Endodermal cell (in vitro differentiated cells): ENCODE measurements at regions not wholly inside any gene's neighbourhood (a gene's known extent, or its start where the extent isn't known, plus 50 kb on each side); places are given as distances from the start of the nearest gene placed in this dataset.
A peak's percentile ranks its signal among the peaks of the same experiment; 100 is the strongest.

Experiments
- DNase-seq: peaks from one replicate; pipeline ENCODE4 v3.0.0-alpha.2; 2017
- H3K27ac ChIP-seq: 2 replicates; pipeline ENCODE4 v1.5.1; 2013; ENCODE audit warnings: mild to moderate bottlenecking, low read depth, low read length, moderate library complexity
- H3K27me3 ChIP-seq: 2 replicates; pipeline ENCODE4 v1.6.1; 2013; ENCODE audit warnings: mild to moderate bottlenecking, low read length, moderate library complexity; ENCODE audit not compliant: insufficient read depth, control insufficient read depth, poor library complexity, severe bottlenecking
- H3K36me3 ChIP-seq: 2 replicates; pipeline ENCODE4 v1.7.0; 2013; ENCODE audit warnings: mild to moderate bottlenecking, low read length, moderate library complexity; ENCODE audit not compliant: control insufficient read depth, insufficient read depth
- H3K4me1 ChIP-seq: one replicate; pipeline ENCODE4 v1.7.0; 2013; ENCODE audit warnings: low read length; ENCODE audit not compliant: control insufficient read depth, insufficient read depth
- H3K4me3 ChIP-seq: 2 replicates; pipeline ENCODE4 v1.5.1; 2013; ENCODE audit warnings: mild to moderate bottlenecking, low read length, moderate library complexity
- H3K9ac ChIP-seq: 2 replicates; pipeline ENCODE4 v1.6.1; 2013; ENCODE audit warnings: mild to moderate bottlenecking, low read length, moderate library complexity; ENCODE audit not compliant: poor library complexity, severe bottlenecking; ENCODE audit errors: extremely low read depth
- H3K9me3 ChIP-seq: 2 replicates; pipeline ENCODE4 v1.6.1; 2013; ENCODE audit warnings: mild to moderate bottlenecking, low read length, moderate library complexity; ENCODE audit not compliant: control insufficient read depth
- H3K27ac Mint-ChIP-seq: 2 replicates; pipeline ENCODE4 v1.8.0; 2020; ENCODE audit warnings: mixed read lengths
- H3K27me3 Mint-ChIP-seq: 2 replicates; pipeline ENCODE4 v1.8.0; 2021; ENCODE audit warnings: mild to moderate bottlenecking, mixed read lengths; ENCODE audit not compliant: insufficient read depth
- H3K36me3 Mint-ChIP-seq: 2 replicates; pipeline ENCODE4 v1.8.0; 2020; ENCODE audit warnings: low read depth, mixed read lengths
- H3K4me1 Mint-ChIP-seq: 2 replicates; pipeline ENCODE4 v1.8.0; 2020; ENCODE audit warnings: mixed read lengths
- H3K4me3 Mint-ChIP-seq: 2 replicates; pipeline ENCODE4 v1.8.0; 2020; ENCODE audit warnings: mild to moderate bottlenecking, moderate library complexity, mixed read lengths
- H3K9me3 Mint-ChIP-seq: 2 replicates; pipeline ENCODE4 v1.8.0; 2020; ENCODE audit warnings: mild to moderate bottlenecking, mixed read lengths
- CTCF ChIP-seq: fragments of 200-600 bp; sonication (generic); conservative IDR thresholded peaks from 2 replicates; pipeline ENCODE4 v1.5.0; 2021; ENCODE audit warnings: antibody characterized with exemption, mild to moderate bottlenecking
- WGBS, 2 experiments: methylation state at CpG; one replicate each; pipeline versions ENCODE4 v1.1.5 to v1.1.7; 2013; ENCODE audit warnings: missing lambda C conversion rate in 2 of 2, mixed read lengths in 1 of 2; ENCODE audit not compliant: insufficient coverage in 1 of 2, insufficient read length in 1 of 2; 5-methylcytosine and 5-hydroxymethylcytosine counted together

- H3K36me3 ChIP-seq, result no peaks in the 10 kb centered on the region
- H3K27ac ChIP-seq, result no peak overlapping the region
- H3K27me3 ChIP-seq, result no peaks in the 10 kb centered on the region
- Mint-ChIP-seq H3K9me3 (no peaks in the 10 kb centered on the region), H3K36me3 (no peaks in the 10 kb centered on the region), H3K4me1 (peaks cover 34% of the 10 kb centered on the region), H3K4me3 (no peak overlapping the region), H3K27ac (no peak overlapping the region), H3K27me3 (no peaks in the 10 kb centered on the region)
- no peak for TF ChIP-seq CTCF
- DNase-seq, result peak; percentile 45
- no peaks in the 10 kb centered on the region for H3K9me3 ChIP-seq
- WGBS, 2 experiments, result 74 to 78% methylated on average over 3 of the region's 4 CpGs
- no peak overlapping the region for H3K4me3 ChIP-seq
- peaks cover 8% of the 10 kb centered on the region for H3K4me1 ChIP-seq
- H3K9ac ChIP-seq, result no peak overlapping the region
Observed at GRCh38 chr11:113568566-113568965, 93.4 kb upstream of the DRD2 start.

DNA sequence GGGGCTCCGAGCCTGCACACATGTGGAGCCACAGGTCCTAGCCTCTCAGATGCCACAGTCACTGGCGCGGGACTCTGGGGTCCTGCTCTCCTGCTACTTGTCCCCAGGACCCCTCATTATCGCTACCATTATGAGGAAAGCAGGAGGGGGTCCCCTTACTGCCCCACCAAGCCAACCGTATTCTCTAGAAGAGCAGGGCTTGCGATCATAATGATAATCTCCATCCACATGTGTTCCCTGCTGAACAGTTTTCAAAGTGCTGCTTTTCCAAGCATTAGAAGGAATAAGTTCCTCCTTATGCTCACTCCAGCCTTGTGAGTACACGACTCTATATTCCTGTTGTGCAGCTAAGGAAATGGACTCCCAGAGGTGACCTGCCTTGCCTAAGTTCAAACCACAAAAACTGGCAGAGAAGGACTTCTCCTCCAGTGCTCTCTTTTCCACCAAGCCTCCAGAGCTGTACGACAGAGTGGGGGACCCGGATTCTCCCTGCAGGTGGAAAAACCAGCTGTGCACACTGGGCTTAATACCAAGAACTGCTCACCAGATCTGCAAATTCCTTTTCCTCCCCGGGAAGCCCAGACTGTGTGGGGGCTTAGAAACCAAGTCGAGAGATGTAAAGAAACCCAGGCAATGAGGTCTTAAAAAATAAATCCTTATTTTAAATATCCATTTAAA, 92.8 kb upstream of the DRD2 start:
- Histone ChIP-seq H3K27ac (no peak overlapping the region), H3K4me1 (peaks cover 8% of the 10 kb centered on the region), H3K27me3 (no peaks in the 10 kb centered on the region), H3K9ac (no peak overlapping the region), H3K9me3 (no peaks in the 10 kb centered on the region), H3K4me3 (no peak overlapping the region), H3K36me3 (no peaks in the 10 kb centered on the region)
- no peaks in the 10 kb centered on the region for H3K9me3 Mint-ChIP-seq
- no peaks in the 10 kb centered on the region for H3K36me3 Mint-ChIP-seq
- H3K27ac Mint-ChIP-seq, result no peak overlapping the region
- H3K27me3 Mint-ChIP-seq, result no peaks in the 10 kb centered on the region
- no peak overlapping the region for H3K4me3 Mint-ChIP-seq
- peak; percentile 32 for DNase-seq
- no peak for TF ChIP-seq CTCF
- peaks cover 36% of the 10 kb centered on the region for H3K4me1 Mint-ChIP-seq
- WGBS, 2 experiments, result 70 to 82% methylated on average over 4 to 11 of the region's 11 CpGs

- no peak overlapping the region for H3K27ac Mint-ChIP-seq
- no peaks in the 10 kb centered on the region for H3K36me3 ChIP-seq
- TF ChIP-seq CTCF, result no peak
- peaks cover 36% of the 10 kb centered on the region for H3K4me1 Mint-ChIP-seq
- DNase-seq, result no peak
- H3K27me3 ChIP-seq, result no peaks in the 10 kb centered on the region
- no peak overlapping the region for H3K27ac ChIP-seq
- H3K27me3 Mint-ChIP-seq, result no peaks in the 10 kb centered on the region
- no peak overlapping the region for H3K9ac ChIP-seq
- no peaks in the 10 kb centered on the region for H3K36me3 Mint-ChIP-seq
- no peaks in the 10 kb centered on the region for H3K9me3 Mint-ChIP-seq
- no peaks in the 10 kb centered on the region for H3K9me3 ChIP-seq
- H3K4me3 Mint-ChIP-seq, result no peak overlapping the region
- H3K4me1 ChIP-seq, result peaks cover 8% of the 10 kb centered on the region
- no peak overlapping the region for H3K4me3 ChIP-seq
- 92 to 93% methylated on average over 5 to 7 of the region's 7 CpGs for WGBS, 2 experiments
Observed at GRCh38 chr11:113567097-113567496, 91.9 kb upstream of the DRD2 start.
